ENCODE measurements at regions not wholly inside any gene's neighbourhood (a gene's known extent, or its start where the extent isn't known, plus 50 kb on each side); places are given as distances from the start of the nearest gene placed in this dataset.

- TF ChIP-seq FOXM1 (IDR thresholded peaks at IDR 0.05; ENCODE audit: low read depth, low read length) (no peak), NFXL1 (IDR thresholded peaks at IDR 0.05; ENCODE audit: borderline replicate concordance) (no peak), STAT3 (IDR thresholded peaks at IDR 0.05; ENCODE audit: low read depth, low read length) (no peak), POLR2AphosphoS5 (IDR thresholded peaks at IDR 0.05; ENCODE audit: low read length) (no peak)
Measured at GRCh38 chr13:67505376-67505775, 275.2 kb upstream of the PCDH9 start (continued).

DNA sequence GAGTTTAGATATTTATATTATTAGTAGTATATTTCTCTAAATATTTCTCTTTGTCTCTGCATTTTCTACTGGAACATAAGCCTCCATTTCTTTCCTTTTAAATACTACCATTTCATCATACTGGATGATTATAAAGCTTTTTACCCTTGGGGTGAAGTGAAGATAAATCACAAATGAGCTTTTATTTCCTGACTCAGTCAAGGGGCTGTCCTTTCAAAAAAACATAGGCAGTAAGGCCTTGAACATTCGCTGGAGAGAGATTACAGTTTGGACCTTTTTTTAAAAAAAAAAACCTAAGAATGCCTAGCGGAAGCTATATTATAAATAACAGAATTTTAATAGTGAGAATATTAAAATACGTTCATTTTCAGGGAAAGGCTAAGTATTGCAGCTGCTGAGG lies 268.8 kb upstream of the PCDH9 start:
- no peaks in the 10 kb centered on the region for H4K20me1 ChIP-seq (ENCODE audit: control insufficient read depth, insufficient read depth)
- CTCF ChIA-PET = interaction anchor here (1.2 kb wide), 1 partner anchor 15 kb away, joined by 4 read pairs; no protein-coding TSS in a partner anchor
- WGBS (ENCODE audit: insufficient coverage, insufficient replicate concordance, low lambda C conversion rate, missing lambda C conversion rate) = 0% methylated on average over 3 of the region's 3 CpGs
- no peak overlapping the region for H2AFZ ChIP-seq (ENCODE audit: control insufficient read depth, low read depth, low read length)
- H3K27ac ChIP-seq (ENCODE audit: control insufficient read depth, insufficient read depth) = no peak overlapping the region
- no peak overlapping the region for H3K4me3 ChIP-seq
- H3K9ac ChIP-seq (ENCODE audit: control insufficient read depth, insufficient read depth, low read length) = no peak overlapping the region
- FAIRE-seq (no peak), DNase-seq (ENCODE audit: low read depth, low spot score) (no peak), ATAC-seq (no peak)
- H3K4me2 ChIP-seq (ENCODE audit: control insufficient read depth, insufficient read depth) = no peak overlapping the region
- H3K4me1 ChIP-seq (ENCODE audit: control insufficient read depth, insufficient read depth, low read length) = no peaks in the 10 kb centered on the region
- no peaks in the 10 kb centered on the region for H3K36me3 ChIP-seq (ENCODE audit: control insufficient read depth in 2 of 2, insufficient read depth in 2 of 2, low read length in 1 of 2)
- no peaks in the 10 kb centered on the region for H3K79me2 ChIP-seq (ENCODE audit: control insufficient read depth, insufficient read depth, low read length)
- POLR2A ChIA-PET = interaction anchor here (0.7 kb wide), 1 partner anchor 71 kb away, joined by 6 read pairs; no protein-coding TSS in a partner anchor
- BruUV-seq (replicated peaks) = no TSS peak
- H3K27me3 ChIP-seq (replicated peaks in 1 of 2; ENCODE audit: control insufficient read depth in 2 of 2, insufficient read depth in 2 of 2, low read length in 1 of 2) = no peaks in the 10 kb centered on the region
- RAD21 ChIA-PET (ENCODE audit: unreplicated experiment) = no interaction called here
- intact Hi-C loops (cut with micrococcal nuclease; ENCODE audit: unreplicated experiment) = no loop called here
- H3K9me3 ChIP-seq (replicated peaks; ENCODE audit: control insufficient read depth, insufficient read depth, low read length) = no peaks in the 10 kb centered on the region
- in situ Hi-C loops (cut with MboI) = no loop called here
- SMC1A ChIA-PET (ENCODE audit: uncharacterized antibody, unreplicated experiment) = interaction anchor here (0.7 kb wide), 1 partner anchor 13 kb away, joined by 4 read pairs; no protein-coding TSS in a partner anchor
- TF ChIP-seq ZSCAN29 (IDR thresholded peaks at IDR 0.05) = no peak
- no peak for TF ChIP-seq MLLT1 (IDR thresholded peaks at IDR 0.05)
- TF ChIP-seq, protein P1, sequence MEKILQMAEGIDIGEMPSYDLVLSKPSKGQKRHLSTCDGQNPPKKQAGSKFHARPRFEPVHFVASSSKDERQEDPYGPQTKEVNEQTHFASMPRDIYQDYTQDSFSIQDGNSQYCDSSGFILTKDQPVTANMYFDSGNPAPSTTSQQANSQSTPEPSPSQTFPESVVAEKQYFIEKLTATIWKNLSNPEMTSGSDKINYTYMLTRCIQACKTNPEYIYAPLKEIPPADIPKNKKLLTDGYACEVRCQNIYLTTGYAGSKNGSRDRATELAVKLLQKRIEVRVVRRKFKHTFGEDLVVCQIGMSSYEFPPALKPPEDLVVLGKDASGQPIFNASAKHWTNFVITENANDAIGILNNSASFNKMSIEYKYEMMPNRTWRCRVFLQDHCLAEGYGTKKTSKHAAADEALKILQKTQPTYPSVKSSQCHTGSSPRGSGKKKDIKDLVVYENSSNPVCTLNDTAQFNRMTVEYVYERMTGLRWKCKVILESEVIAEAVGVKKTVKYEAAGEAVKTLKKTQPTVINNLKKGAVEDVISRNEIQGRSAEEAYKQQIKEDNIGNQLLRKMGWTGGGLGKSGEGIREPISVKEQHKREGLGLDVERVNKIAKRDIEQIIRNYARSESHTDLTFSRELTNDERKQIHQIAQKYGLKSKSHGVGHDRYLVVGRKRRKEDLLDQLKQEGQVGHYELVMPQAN (conservative IDR thresholded peaks at IDR 0.05) = no peak
- TF ChIP-seq CHD4 (IDR thresholded peaks at IDR 0.05) = no peak
- TF ChIP-seq USF2 (IDR thresholded peaks at IDR 0.05; ENCODE audit: borderline replicate concordance, low read depth, low read length) = no peak
- TF ChIP-seq CHD2 (IDR thresholded peaks at IDR 0.05; ENCODE audit: borderline replicate concordance, low read depth, low read length) = no peak
- TF ChIP-seq, protein P2, sequence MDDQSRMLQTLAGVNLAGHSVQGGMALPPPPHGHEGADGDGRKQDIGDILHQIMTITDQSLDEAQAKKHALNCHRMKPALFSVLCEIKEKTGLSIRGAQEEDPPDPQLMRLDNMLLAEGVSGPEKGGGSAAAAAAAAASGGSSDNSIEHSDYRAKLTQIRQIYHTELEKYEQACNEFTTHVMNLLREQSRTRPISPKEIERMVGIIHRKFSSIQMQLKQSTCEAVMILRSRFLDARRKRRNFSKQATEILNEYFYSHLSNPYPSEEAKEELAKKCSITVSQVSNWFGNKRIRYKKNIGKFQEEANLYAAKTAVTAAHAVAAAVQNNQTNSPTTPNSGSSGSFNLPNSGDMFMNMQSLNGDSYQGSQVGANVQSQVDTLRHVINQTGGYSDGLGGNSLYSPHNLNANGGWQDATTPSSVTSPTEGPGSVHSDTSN (IDR thresholded peaks at IDR 0.05; ENCODE audit: insufficient replicate concordance, low read depth, low read length) = no peak
- TF ChIP-seq EED (IDR thresholded peaks at IDR 0.05; ENCODE audit: low read depth) = no peak
- TF ChIP-seq MAX (IDR thresholded peaks at IDR 0.05; ENCODE audit: low read depth, low read length) = no peak
- TF ChIP-seq, protein P3, sequence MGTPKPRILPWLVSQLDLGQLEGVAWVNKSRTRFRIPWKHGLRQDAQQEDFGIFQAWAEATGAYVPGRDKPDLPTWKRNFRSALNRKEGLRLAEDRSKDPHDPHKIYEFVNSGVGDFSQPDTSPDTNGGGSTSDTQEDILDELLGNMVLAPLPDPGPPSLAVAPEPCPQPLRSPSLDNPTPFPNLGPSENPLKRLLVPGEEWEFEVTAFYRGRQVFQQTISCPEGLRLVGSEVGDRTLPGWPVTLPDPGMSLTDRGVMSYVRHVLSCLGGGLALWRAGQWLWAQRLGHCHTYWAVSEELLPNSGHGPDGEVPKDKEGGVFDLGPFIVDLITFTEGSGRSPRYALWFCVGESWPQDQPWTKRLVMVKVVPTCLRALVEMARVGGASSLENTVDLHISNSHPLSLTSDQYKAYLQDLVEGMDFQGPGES (IDR thresholded peaks at IDR 0.05) = no peak
- TF ChIP-seq DPF2 (IDR thresholded peaks at IDR 0.05) = no peak
- no peak for TF ChIP-seq ATF7 (IDR thresholded peaks at IDR 0.05; ENCODE audit: low read depth)
- no peak for TF ChIP-seq MTA3 (IDR thresholded peaks at IDR 0.05; ENCODE audit: borderline replicate concordance, low read length)
- TF ChIP-seq BRCA1 (IDR thresholded peaks at IDR 0.05; ENCODE audit: low read depth, low read length) = no peak
